CD4-positive, alpha-beta memory T cell (primary cell): ENCODE measurements at regions not wholly inside any gene's neighbourhood (a gene's known extent, or its start where the extent isn't known, plus 50 kb on each side); places are given as distances from the start of the nearest gene placed in this dataset.

Experiments
- CTCF ChIA-PET: fragments of 350-600 bp; sonication (Branson Sonifier 250); formaldehyde crosslinking; loops from one replicate; lab custom pipeline; 2021; ENCODE audit warnings: inconsistent platforms; ENCODE audit not compliant: partially characterized antibody; lab: Charles Lee
- POLR2A ChIA-PET: fragments of 350-600 bp; sonication (Branson Sonifier 250); formaldehyde crosslinking; loops from one replicate; lab custom pipeline; 2021; ENCODE audit not compliant: partially characterized antibody; lab: Charles Lee
- DNase-seq, 5 donors: peaks; one replicate each; pipeline versions ENCODE4 v3.0.0 to v3.0.0-alpha.2; 2020 to 2022; ENCODE audit warnings: mixed read lengths in 1 of 5
- H3K27ac ChIP-seq: one replicate; pipeline ENCODE4 v1.7.0; 2013; ENCODE audit warnings: low read depth, low read length
- H3K27me3 ChIP-seq: 2 replicates; pipeline ENCODE4 v1.7.0; 2013; ENCODE audit warnings: mild to moderate bottlenecking, low read length, moderate library complexity; ENCODE audit not compliant: insufficient read depth
- H3K36me3 ChIP-seq: 2 replicates; pipeline ENCODE4 v1.7.0; 2013; ENCODE audit warnings: mild to moderate bottlenecking, low read length, moderate library complexity; ENCODE audit not compliant: insufficient read depth
- H3K4me1 ChIP-seq: 2 replicates; pipeline ENCODE4 v1.7.0; 2013; ENCODE audit warnings: mild to moderate bottlenecking, low read length, moderate library complexity; ENCODE audit not compliant: insufficient read depth
- H3K4me3 ChIP-seq, 2 donors: one replicate each; pipeline ENCODE4 v1.7.0; 2013; ENCODE audit warnings: low read length in 2 of 2, mild to moderate bottlenecking in 1 of 2
- H3K9me3 ChIP-seq, 2 donors: one replicate each; pipeline ENCODE4 v1.7.0; 2013; ENCODE audit warnings: low read length in 2 of 2, control low read depth in 1 of 2; ENCODE audit not compliant: control insufficient read depth in 1 of 2
- H3K27ac Mint-ChIP-seq, 7 donors: one replicate each; pipeline ENCODE4 v1.8.0; 2020 to 2021; ENCODE audit warnings: mixed read lengths in 7 of 7, mild to moderate bottlenecking in 6 of 7, inconsistent platforms in 3 of 7, moderate library complexity in 3 of 7
- H3K27me3 Mint-ChIP-seq, 2 donors: one replicate each; pipeline ENCODE4 v1.8.0; 2020 to 2021; ENCODE audit warnings: mixed read lengths in 2 of 2
- H3K36me3 Mint-ChIP-seq, 2 donors: one replicate each; pipeline ENCODE4 v1.8.0; 2020 to 2021; ENCODE audit warnings: mixed read lengths in 2 of 2, inconsistent platforms in 1 of 2, mild to moderate bottlenecking in 1 of 2
- H3K4me1 Mint-ChIP-seq, 4 donors: one replicate each; pipeline ENCODE4 v1.8.0; 2020 to 2021; ENCODE audit warnings: mixed read lengths in 4 of 4, mild to moderate bottlenecking in 1 of 4
- H3K4me3 Mint-ChIP-seq, 8 donors: one replicate each; pipeline ENCODE4 v1.8.0; 2020 to 2021; ENCODE audit warnings: mixed read lengths in 8 of 8, mild to moderate bottlenecking in 7 of 8, moderate library complexity in 6 of 8, inconsistent platforms in 3 of 8
- H3K9me3 Mint-ChIP-seq, 8 donors: one replicate each; pipeline ENCODE4 v1.8.0; 2020 to 2021; ENCODE audit warnings: mixed read lengths in 8 of 8, mild to moderate bottlenecking in 5 of 8, inconsistent platforms in 3 of 8, moderate library complexity in 1 of 8
- intact Hi-C: fragments of 100-400 bp; cut with micrococcal nuclease; formaldehyde crosslinking; loops from one replicate; pipeline ENCODE4 v1.15.1; 2023

DNA sequence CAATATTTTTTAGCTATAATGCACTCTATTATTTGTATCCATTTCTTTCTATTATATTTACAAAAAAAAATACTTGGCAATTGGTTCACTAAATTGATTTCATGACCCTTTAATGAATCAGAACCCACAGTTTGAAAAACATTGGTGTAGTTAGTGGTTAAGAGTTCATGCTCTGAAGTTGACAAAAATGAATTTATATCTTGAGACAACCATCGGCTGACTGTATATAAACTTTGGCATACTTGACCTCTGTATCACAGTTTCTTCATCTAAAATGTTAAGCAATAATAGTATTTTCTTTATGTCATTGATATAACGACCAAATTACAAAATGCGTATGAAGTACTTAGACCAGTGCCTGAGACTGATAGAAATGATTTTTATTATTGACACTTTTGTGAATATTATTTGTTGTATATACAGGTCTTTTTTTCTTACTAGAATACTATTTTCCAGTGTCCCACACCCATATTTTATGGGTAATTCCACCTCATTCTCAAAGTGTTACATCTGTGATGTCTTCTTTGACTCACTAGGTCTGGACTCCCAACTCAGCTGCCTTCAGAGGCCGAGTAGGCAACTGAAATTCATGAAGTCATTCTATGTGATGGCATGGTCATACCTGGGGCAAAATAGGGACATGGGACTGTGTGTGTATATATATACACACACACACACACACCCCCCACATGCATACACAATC is 459.2 kb downstream of the RFPL4B start:
- Mint-ChIP-seq H3K36me3 (no peaks in the 10 kb centered on the region), H3K4me1 (no peaks in the 10 kb centered on the region)
- H3K36me3 ChIP-seq = no peaks in the 10 kb centered on the region

DNA sequence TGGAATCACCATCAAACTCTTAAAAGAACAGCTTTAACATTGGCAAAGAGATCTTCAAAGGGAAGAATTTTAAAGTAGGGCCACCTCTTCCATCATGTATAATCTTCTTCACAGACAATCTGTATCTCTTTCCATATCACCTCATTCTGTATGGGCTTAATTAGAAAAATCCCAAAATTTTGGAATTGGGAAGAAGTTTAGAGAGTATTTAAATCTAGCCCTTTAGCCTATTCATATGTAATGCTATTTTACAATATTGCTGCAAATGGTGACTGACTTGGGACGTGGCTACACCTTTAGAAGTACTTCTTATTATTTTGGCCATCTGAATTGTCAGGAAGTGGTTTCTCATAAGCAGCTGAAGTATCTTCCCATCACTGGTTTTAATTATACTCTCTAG is 474.3 kb downstream of the RFPL4B start:
- Mint-ChIP-seq H3K27ac (no peak overlapping the region), H3K36me3 (no peaks in the 10 kb centered on the region), H3K4me3 (no peak overlapping the region), H3K27me3 (no peaks in the 10 kb centered on the region), H3K4me1 (no peaks in the 10 kb centered on the region), H3K9me3 (peaks cover 0 to 3% (median 2%) of the 10 kb centered on the region in 8 donors)
- Histone ChIP-seq H3K27me3 (no peaks in the 10 kb centered on the region), H3K36me3 (no peaks in the 10 kb centered on the region), H3K4me3 (no peak overlapping the region), H3K9me3 (no peaks in the 10 kb centered on the region), H3K4me1 (no peaks in the 10 kb centered on the region), H3K27ac (no peak overlapping the region)
- ChIA-PET POLR2A (no interaction called here), CTCF (no interaction called here)
- intact Hi-C loops = no loop called here
- no peak for DNase-seq

More for the DNA sequence above, 459.2 kb downstream of the RFPL4B start:
- Histone ChIP-seq H3K9me3 (no peaks in the 10 kb centered on the region), H3K4me3 (no peak overlapping the region), H3K4me1 (no peaks in the 10 kb centered on the region), H3K27ac (no peak overlapping the region), H3K27me3 (no peaks in the 10 kb centered on the region)
- DNase-seq = no peak
- Mint-ChIP-seq H3K4me3 (no peak overlapping the region), H3K27me3 (no peaks in the 10 kb centered on the region), H3K27ac (no peak overlapping the region), H3K9me3 (peaks cover 0 to 4% (median under 1%) of the 10 kb centered on the region in 8 donors)
- ChIA-PET POLR2A (no interaction called here), CTCF (no interaction called here)
- intact Hi-C loops = no loop called here

DNA sequence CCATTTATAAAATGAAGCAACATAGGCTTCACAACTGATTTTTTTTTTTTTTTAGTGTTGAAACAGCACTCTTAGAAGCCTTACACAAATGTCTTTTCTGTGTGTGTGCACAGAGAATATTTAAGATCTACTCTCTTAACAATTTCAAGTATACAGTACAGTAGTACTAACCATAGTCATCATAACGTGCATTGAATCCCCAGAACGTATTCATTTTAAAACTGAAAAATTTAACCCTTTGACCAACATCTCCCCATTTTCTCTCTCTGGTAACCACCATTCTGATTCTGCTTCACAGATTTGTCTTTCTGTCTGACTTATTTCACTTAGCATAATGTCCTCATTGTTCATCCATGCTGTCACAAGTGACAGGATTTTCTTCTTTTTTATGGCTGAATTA is 475.6 kb downstream of the RFPL4B start:
- POLR2A ChIA-PET = no interaction called here
- Mint-ChIP-seq H3K27ac (no peak overlapping the region), H3K4me3 (no peak overlapping the region), H3K27me3 (no peaks in the 10 kb centered on the region), H3K4me1 (no peaks in the 10 kb centered on the region), H3K36me3 (no peaks in the 10 kb centered on the region), H3K9me3 (peaks cover 0 to 3% (median 2%) of the 10 kb centered on the region in 8 donors)
- H3K4me3 ChIP-seq = no peak overlapping the region
- no peaks in the 10 kb centered on the region for H3K27me3 ChIP-seq
- H3K4me1 ChIP-seq = no peaks in the 10 kb centered on the region
- CTCF ChIA-PET = no interaction called here
- no peaks in the 10 kb centered on the region for H3K9me3 ChIP-seq
- H3K36me3 ChIP-seq = no peaks in the 10 kb centered on the region
- intact Hi-C loops = no loop called here
- H3K27ac ChIP-seq = no peak overlapping the region
- DNase-seq = no peak

GRCh38 chr6:112827793-112828192 is 480.7 kb downstream of the RFPL4B start:
- Mint-ChIP-seq H3K4me3 (no peak overlapping the region), H3K27ac (no peak overlapping the region)

DNA sequence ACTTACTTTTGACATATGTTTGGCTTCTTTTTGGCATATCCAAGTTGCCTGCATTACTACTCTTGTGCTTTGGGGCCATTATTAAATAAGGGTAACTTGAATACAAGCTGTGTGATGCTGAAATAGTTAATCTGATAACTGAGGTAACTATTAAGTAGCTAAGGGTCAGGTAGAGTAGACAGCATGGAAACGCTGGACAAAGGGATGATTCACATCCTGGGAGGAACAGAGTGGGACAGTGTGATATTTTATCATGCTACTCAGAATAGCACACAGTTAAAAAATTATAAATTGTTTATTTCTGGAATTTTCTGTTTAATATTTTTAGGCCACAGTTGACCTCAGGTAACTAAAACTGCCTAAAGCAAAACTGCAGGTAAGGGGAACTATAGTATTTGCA is 483.9 kb downstream of the RFPL4B start:
- H3K4me3 Mint-ChIP-seq = no peak overlapping the region

More at GRCh38 chr6:112827793-112828192, 480.7 kb downstream of the RFPL4B start:
- H3K4me3 ChIP-seq = no peak overlapping the region
- H3K27me3 ChIP-seq = no peaks in the 10 kb centered on the region
- no peaks in the 10 kb centered on the region for H3K9me3 ChIP-seq
- DNase-seq = no peak
- H3K27ac ChIP-seq = no peak overlapping the region
- Mint-ChIP-seq H3K4me1 (no peaks in the 10 kb centered on the region), H3K36me3 (no peaks in the 10 kb centered on the region), H3K9me3 (peaks cover 0 to 3% (median 2%) of the 10 kb centered on the region in 8 donors), H3K27me3 (no peaks in the 10 kb centered on the region)
- POLR2A ChIA-PET = no interaction called here
- H3K36me3 ChIP-seq = no peaks in the 10 kb centered on the region
- intact Hi-C loops = no loop called here
- CTCF ChIA-PET = no interaction called here
- H3K4me1 ChIP-seq = no peaks in the 10 kb centered on the region

GRCh38 chr6:112833581-112834131 is 486.5 kb downstream of the RFPL4B start:
- H3K36me3 ChIP-seq = no peaks in the 10 kb centered on the region
- Mint-ChIP-seq H3K36me3 (no peaks in the 10 kb centered on the region), H3K27ac (no peak overlapping the region), H3K9me3 (peaks cover 0 to 6% (median 1%) of the 10 kb centered on the region in 8 donors), H3K27me3 (no peaks in the 10 kb centered on the region), H3K4me1 (no peaks in the 10 kb centered on the region), H3K4me3 (no peak overlapping the region)
- DNase-seq = no peak
- intact Hi-C loops = no loop called here
- H3K27ac ChIP-seq = no peak overlapping the region
- no peaks in the 10 kb centered on the region for H3K4me1 ChIP-seq
- ChIA-PET POLR2A (no interaction called here), CTCF (no interaction called here)
- H3K27me3 ChIP-seq = no peaks in the 10 kb centered on the region
- H3K9me3 ChIP-seq = no peaks in the 10 kb centered on the region
- no peak overlapping the region for H3K4me3 ChIP-seq

More for the DNA sequence above, 483.9 kb downstream of the RFPL4B start:
- no peaks in the 10 kb centered on the region for H3K4me1 ChIP-seq
- CTCF ChIA-PET = no interaction called here
- Mint-ChIP-seq H3K36me3 (no peaks in the 10 kb centered on the region), H3K27ac (no peak overlapping the region), H3K4me1 (no peaks in the 10 kb centered on the region), H3K9me3 (peaks cover 0 to 4% (median under 1%) of the 10 kb centered on the region in 8 donors), H3K27me3 (no peaks in the 10 kb centered on the region)
- intact Hi-C loops = no loop called here
- no peak overlapping the region for H3K27ac ChIP-seq
- H3K4me3 ChIP-seq = no peak overlapping the region
- DNase-seq = no peak
- no peaks in the 10 kb centered on the region for H3K9me3 ChIP-seq
- no peaks in the 10 kb centered on the region for H3K27me3 ChIP-seq
- POLR2A ChIA-PET = no interaction called here
- no peaks in the 10 kb centered on the region for H3K36me3 ChIP-seq

DNA sequence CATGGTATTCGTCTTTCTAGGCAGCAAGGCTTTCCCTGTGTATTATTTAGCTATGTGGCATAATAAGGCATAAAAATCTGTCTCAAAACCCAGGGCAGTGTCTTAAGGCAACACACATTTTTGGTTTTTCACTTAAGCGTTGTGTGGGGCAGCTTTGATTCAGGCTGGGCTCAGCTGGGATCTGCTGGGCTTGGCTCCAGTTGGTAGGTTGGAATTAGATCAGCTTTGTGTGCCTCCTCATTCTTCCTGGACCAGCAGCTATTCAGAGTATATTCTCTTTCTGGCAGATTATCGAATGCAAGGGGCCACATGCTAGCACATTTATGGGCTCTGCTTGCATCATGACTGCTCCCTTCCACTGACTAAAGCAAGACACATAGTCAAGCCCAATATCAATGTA is 487.9 kb downstream of the RFPL4B start:
- Mint-ChIP-seq H3K4me1 (no peaks in the 10 kb centered on the region), H3K9me3 (peaks cover 0 to 6% (median 0%) of the 10 kb centered on the region in 8 donors), H3K36me3 (no peaks in the 10 kb centered on the region), H3K27me3 (no peaks in the 10 kb centered on the region), H3K27ac (no peak overlapping the region), H3K4me3 (no peak overlapping the region)
- no peaks in the 10 kb centered on the region for H3K36me3 ChIP-seq
- ChIA-PET CTCF (no interaction called here), POLR2A (no interaction called here)
- H3K27me3 ChIP-seq = no peaks in the 10 kb centered on the region
- no peaks in the 10 kb centered on the region for H3K9me3 ChIP-seq
- no peak for DNase-seq
- no peak overlapping the region for H3K27ac ChIP-seq
- intact Hi-C loops = no loop called here
- H3K4me1 ChIP-seq = no peaks in the 10 kb centered on the region
- H3K4me3 ChIP-seq = no peak overlapping the region
